Nephron (organoid): ENCODE measurements at regions not wholly inside any gene's neighbourhood (a gene's known extent, or its start where the extent isn't known, plus 50 kb on each side); places are given as distances from the start of the nearest gene placed in this dataset.

Experiments used
- H3K27ac Mint-ChIP-seq, 3 experiments: 2 replicates each; pipeline ENCODE4 v1.8.0; 2020; ENCODE audit warnings: mixed read lengths in 3 of 3, mild to moderate bottlenecking in 2 of 3, moderate library complexity in 1 of 3
- H3K27me3 Mint-ChIP-seq: 2 replicates; pipeline ENCODE4 v1.8.0; 2021; ENCODE audit warnings: low read depth, mild to moderate bottlenecking, moderate library complexity, mixed read lengths
- H3K36me3 Mint-ChIP-seq: 2 replicates; pipeline ENCODE4 v1.8.0; 2020; ENCODE audit warnings: low read depth, mixed read lengths
- H3K4me1 Mint-ChIP-seq: 2 replicates; pipeline ENCODE4 v1.8.0; 2020; ENCODE audit warnings: mixed read lengths
- H3K4me3 Mint-ChIP-seq, 3 experiments: 2 replicates each; pipeline ENCODE4 v1.8.0; 2020; ENCODE audit warnings: mild to moderate bottlenecking in 3 of 3, mixed read lengths in 3 of 3, moderate library complexity in 2 of 3
- H3K9me3 Mint-ChIP-seq: 2 replicates; pipeline ENCODE4 v1.8.0; 2020; ENCODE audit warnings: mixed read lengths
- TF ChIP-seq, protein P1 (sequence below), 3 experiments: fragments of 200-600 bp; sonication (generic); IDR thresholded peaks; one replicate each; pipeline ENCODE4 v1.5.0; 2021; ENCODE audit warnings: antibody characterized with exemption in 3 of 3; ENCODE audit not compliant: unreplicated experiment in 3 of 3

DNA sequence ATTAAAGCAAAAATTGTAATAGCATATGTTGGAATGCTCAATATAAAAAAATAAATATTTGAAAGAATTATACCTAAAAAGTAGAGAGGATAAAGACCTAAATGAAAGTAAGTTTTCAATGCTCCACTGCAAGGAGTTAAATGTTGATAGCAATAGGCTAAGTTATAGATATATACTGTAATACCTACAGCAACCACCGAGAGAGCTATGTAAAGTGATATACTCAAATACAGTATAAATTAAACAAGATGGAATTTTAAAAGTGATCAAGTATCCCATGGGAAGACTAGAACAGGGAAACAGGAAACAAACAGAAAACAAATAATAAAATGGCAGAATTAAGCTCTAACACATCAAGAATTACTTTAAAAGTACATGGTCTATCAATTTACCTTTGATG lies 73.9 kb downstream of the CASP3 start:
- Mint-ChIP-seq H3K36me3 (no peaks in the 10 kb centered on the region), H3K27ac (no peak overlapping the region), H3K27me3 (peaks cover 5% of the 10 kb centered on the region), H3K9me3 (peaks cover 9% of the 10 kb centered on the region), H3K4me1 (no peaks in the 10 kb centered on the region), H3K4me3 (no peak overlapping the region)
- TF ChIP-seq, protein P1, sequence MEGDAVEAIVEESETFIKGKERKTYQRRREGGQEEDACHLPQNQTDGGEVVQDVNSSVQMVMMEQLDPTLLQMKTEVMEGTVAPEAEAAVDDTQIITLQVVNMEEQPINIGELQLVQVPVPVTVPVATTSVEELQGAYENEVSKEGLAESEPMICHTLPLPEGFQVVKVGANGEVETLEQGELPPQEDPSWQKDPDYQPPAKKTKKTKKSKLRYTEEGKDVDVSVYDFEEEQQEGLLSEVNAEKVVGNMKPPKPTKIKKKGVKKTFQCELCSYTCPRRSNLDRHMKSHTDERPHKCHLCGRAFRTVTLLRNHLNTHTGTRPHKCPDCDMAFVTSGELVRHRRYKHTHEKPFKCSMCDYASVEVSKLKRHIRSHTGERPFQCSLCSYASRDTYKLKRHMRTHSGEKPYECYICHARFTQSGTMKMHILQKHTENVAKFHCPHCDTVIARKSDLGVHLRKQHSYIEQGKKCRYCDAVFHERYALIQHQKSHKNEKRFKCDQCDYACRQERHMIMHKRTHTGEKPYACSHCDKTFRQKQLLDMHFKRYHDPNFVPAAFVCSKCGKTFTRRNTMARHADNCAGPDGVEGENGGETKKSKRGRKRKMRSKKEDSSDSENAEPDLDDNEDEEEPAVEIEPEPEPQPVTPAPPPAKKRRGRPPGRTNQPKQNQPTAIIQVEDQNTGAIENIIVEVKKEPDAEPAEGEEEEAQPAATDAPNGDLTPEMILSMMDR (IDR thresholded peaks at IDR 0.05; ENCODE audit: unreplicated experiment in 3 of 3), result no peak

DNA sequence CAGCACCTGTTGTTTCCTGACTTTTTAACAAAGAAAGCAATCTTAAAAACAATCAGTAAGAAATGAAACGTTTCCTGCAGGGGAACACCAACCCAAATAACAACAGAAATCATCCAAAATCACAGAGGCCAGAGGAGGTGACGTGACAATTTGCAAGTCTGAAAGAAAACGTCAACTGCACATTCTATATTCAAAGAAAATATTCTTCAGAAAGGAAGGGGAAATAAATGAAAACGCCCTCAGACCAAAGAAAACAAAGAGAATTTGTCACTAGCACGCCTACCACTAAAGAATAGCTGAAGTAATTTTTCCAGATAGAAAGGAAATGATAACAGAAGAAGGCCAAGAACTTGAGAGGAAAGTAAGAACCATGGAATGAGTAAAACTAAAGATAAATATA lies 74.4 kb downstream of the CASP3 start:
- Mint-ChIP-seq H3K4me1 (no peaks in the 10 kb centered on the region), H3K36me3 (no peaks in the 10 kb centered on the region), H3K9me3 (peaks cover 9% of the 10 kb centered on the region), H3K27me3 (peaks cover 5% of the 10 kb centered on the region), H3K27ac (no peak overlapping the region), H3K4me3 (no peak overlapping the region)
- TF ChIP-seq, protein P1 (IDR thresholded peaks at IDR 0.05; ENCODE audit: unreplicated experiment in 3 of 3), result no peak

DNA sequence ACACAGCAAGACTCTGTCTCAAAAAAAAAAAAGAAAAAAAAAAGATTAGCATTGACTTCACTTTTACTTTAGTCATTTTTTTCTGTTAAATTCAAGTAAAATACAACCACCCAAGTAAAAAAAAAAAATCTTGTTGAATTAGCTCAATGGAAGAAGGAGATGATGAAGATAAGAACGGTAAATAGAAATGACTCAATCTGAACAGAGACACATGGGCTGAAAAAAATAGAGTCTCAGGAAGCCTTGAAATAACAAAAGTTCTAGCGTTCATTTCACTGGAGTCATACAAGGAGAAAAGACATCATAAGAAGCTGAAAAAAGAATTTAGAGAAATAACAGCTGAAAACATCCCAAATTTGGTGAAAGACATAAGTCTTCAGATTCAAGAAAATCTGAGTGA lies 75.5 kb downstream of the CASP3 start:
- no peak overlapping the region for H3K27ac Mint-ChIP-seq
- H3K27me3 Mint-ChIP-seq, result peaks cover 5% of the 10 kb centered on the region
- H3K9me3 Mint-ChIP-seq, result peaks cover 4% of the 10 kb centered on the region
- H3K36me3 Mint-ChIP-seq, result no peaks in the 10 kb centered on the region
- TF ChIP-seq, protein P1 (IDR thresholded peaks at IDR 0.05; ENCODE audit: unreplicated experiment in 3 of 3), result no peak
- no peaks in the 10 kb centered on the region for H3K4me1 Mint-ChIP-seq
- no peak overlapping the region for H3K4me3 Mint-ChIP-seq

DNA sequence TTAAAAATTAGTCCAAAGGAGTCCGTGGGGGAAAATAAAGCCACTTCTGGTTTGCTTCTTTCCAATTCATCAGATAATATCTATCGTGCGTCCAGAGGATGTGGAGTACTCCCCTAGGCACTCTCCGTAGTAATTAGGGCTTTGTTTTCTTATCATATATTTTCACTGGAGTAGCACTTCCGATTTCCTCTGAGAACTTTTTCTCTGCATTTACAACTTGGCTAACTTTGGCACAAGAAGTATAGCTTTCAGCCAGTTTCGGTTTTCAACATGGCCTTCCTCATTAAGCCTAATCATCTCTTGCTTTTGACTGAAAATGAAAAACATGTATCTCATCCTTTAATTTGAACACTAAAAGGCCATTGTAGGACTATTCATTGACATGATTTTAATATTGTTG lies 80.5 kb downstream of the CASP3 start:
- Mint-ChIP-seq H3K4me3 (no peak overlapping the region), H3K4me1 (no peaks in the 10 kb centered on the region), H3K9me3 (peaks cover 13% of the 10 kb centered on the region)

DNA sequence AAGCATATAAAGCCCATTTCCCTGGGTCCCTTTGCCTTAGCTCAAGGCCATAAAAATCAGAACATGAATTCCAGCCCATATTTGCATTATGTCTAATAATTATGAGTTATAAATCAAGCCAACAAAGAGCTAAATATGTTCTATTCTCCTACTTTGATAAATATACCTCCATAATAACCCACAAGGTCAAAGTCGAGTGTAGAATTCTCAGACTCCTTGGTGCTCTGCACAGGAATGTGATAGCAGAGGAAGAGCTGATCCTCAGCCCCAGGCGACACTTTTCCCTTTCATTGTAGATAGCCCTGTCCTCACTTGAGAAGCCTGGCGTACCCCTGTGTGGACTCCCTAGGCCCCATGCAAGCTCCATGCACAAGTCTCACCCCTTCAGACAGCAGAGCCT lies 85.6 kb downstream of the CASP3 start:
- no peaks in the 10 kb centered on the region for H3K36me3 Mint-ChIP-seq
- TF ChIP-seq, protein P1 (IDR thresholded peaks at IDR 0.05; ENCODE audit: unreplicated experiment in 3 of 3), result no peak
- no peaks in the 10 kb centered on the region for H3K4me1 Mint-ChIP-seq
- peaks cover 11% of the 10 kb centered on the region for H3K9me3 Mint-ChIP-seq
- H3K27ac Mint-ChIP-seq, result no peak overlapping the region
- H3K27me3 Mint-ChIP-seq, result no peaks in the 10 kb centered on the region
- no peak overlapping the region for H3K4me3 Mint-ChIP-seq

More for the DNA sequence above, 80.5 kb downstream of the CASP3 start:
- Mint-ChIP-seq H3K36me3 (no peaks in the 10 kb centered on the region), H3K27ac (no peak overlapping the region), H3K27me3 (peaks cover 5% of the 10 kb centered on the region)
- TF ChIP-seq, protein P1 (IDR thresholded peaks at IDR 0.05; ENCODE audit: unreplicated experiment in 3 of 3), result no peak

DNA sequence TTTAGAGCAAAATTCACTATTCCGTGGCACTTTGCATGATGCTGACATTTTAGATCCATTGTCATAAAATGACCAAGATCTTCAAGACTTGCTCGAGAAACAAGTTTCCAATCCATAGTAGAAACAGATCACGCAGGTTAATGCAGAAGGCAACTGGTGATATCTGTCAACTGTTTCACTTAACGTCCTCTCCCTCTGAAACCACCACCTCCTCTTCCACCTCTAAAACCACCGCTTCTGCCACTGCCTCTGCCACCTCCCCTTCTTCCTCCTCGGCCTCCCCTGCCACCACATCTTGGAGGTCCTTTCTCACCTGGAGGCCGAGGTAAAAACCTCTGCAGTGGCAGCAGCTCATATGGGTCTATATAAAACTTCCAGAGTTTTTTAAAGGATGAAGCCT lies 84.6 kb upstream of the IRF2 start:
- Mint-ChIP-seq H3K27ac (no peak overlapping the region), H3K27me3 (peaks cover 9% of the 10 kb centered on the region), H3K9me3 (no peaks in the 10 kb centered on the region), H3K4me1 (no peaks in the 10 kb centered on the region), H3K4me3 (no peak overlapping the region), H3K36me3 (no peaks in the 10 kb centered on the region)
- TF ChIP-seq, protein P1 (IDR thresholded peaks at IDR 0.05; ENCODE audit: unreplicated experiment in 3 of 3), result no peak
